Retinal pigment epithelial cell (primary cell): ENCODE measurements at regions not wholly inside any gene's neighbourhood (a gene's known extent, or its start where the extent isn't known, plus 50 kb on each side); places are given as distances from the start of the nearest gene placed in this dataset.

Experiments used
- DNase-seq: peaks from one replicate; pipeline ENCODE4 v3.0.0-alpha.2; 2010; ENCODE audit warnings: low read depth
- H3K4me3 ChIP-seq: 2 replicates; pipeline ENCODE4 v1.5.1; 2011; ENCODE audit warnings: mild to moderate bottlenecking, low read length, control low read depth, moderate library complexity
- CTCF ChIP-seq: conservative IDR thresholded peaks from 2 replicates; pipeline ENCODE4 v1.5.1; 2011; ENCODE audit warnings: low read depth, low read length, control low read depth, inconsistent platforms

GRCh38 chr13:109355875-109356434, 430.4 kb downstream of the IRS2 start:
- no peak for DNase-seq
- no peak for TF ChIP-seq CTCF
- H3K4me3 ChIP-seq: no peak overlapping the region

- no peak for TF ChIP-seq CTCF
- H3K4me3 ChIP-seq: no peak overlapping the region
- DNase-seq: no peak
These were observed 431.2 kb downstream of the IRS2 start for GRCh38 chr13:109355166-109355565.

- no peak for TF ChIP-seq CTCF
- no peak for DNase-seq
- H3K4me3 ChIP-seq: no peak overlapping the region
These were observed 435.1 kb downstream of the IRS2 start for GRCh38 chr13:109351236-109351635.

GRCh38 chr13:109348519-109349258, 437.7 kb downstream of the IRS2 start:
- H3K4me3 ChIP-seq: no peak overlapping the region
- DNase-seq: peak; percentile 22
- no peak for TF ChIP-seq CTCF

GRCh38 chr13:109346060-109346459, 440.3 kb downstream of the IRS2 start:
- TF ChIP-seq CTCF: no peak

GRCh38 chr13:109345433-109345941, 440.9 kb downstream of the IRS2 start:
- no peak for TF ChIP-seq CTCF
- peak; percentile 68 for DNase-seq

More at GRCh38 chr13:109346060-109346459, 440.3 kb downstream of the IRS2 start:
- H3K4me3 ChIP-seq: no peak overlapping the region
- no peak for DNase-seq

More at GRCh38 chr13:109345433-109345941, 440.9 kb downstream of the IRS2 start:
- no peak overlapping the region for H3K4me3 ChIP-seq
